IMR-90 (cell line): ENCODE measurements at regions not wholly inside any gene's neighbourhood (a gene's known extent, or its start where the extent isn't known, plus 50 kb on each side); places are given as distances from the start of the nearest gene placed in this dataset.

Source experiments
- ATAC-seq: fragments of 200-7000 bp; cut with Tn5 transposase; 2 replicates; pipeline ENCODE4 v1.9.1; 2020; ENCODE audit warnings: low read depth, mild to moderate bottlenecking, moderate library complexity
- BruUV-seq: library from RNA; stranded (reverse); fragments of 400-500 nt; replicated peaks from 2 replicates; lab custom pipeline; 2021; lab: Mats Ljungman, UMichigan
- CTCF ChIA-PET: fragments of 300-600 bp; formaldehyde crosslinking; extraction: SDS; loops from one replicate; lab custom pipeline; 2021; ENCODE audit warnings: antibody characterized with exemption; lab: Yijun Ruan, JAX
- POLR2A ChIA-PET: fragments of 300-600 bp; sonication (Branson Sonifier 250); formaldehyde crosslinking; loops from one replicate; lab custom pipeline; 2022; ENCODE audit warnings: antibody characterized with exemption; ENCODE audit not compliant: unreplicated experiment; lab: Charles Lee
- DNase-seq: peaks from one replicate; pipeline ENCODE4 v3.0.0; 2013
- H2AFZ ChIP-seq: replicated peaks from 2 replicates; pipeline ENCODE3; 2013; ENCODE audit warnings: low read length, mild to moderate bottlenecking; ENCODE audit not compliant: poor library complexity
- H2AK5ac ChIP-seq: 2 replicates; pipeline ENCODE4 v1.6.1; 2013; ENCODE audit warnings: low read depth, low read length, inconsistent platforms
- H2AK9ac ChIP-seq: replicated peaks from 2 replicates; pipeline ENCODE3; 2013; ENCODE audit warnings: mild to moderate bottlenecking, low read depth, low read length, moderate library complexity; ENCODE audit not compliant: poor library complexity
- H2BK120ac ChIP-seq: 2 replicates; pipeline ENCODE4 v1.6.1; 2013; ENCODE audit warnings: low read depth, low read length, inconsistent platforms
- H2BK15ac ChIP-seq: 3 replicates; pipeline ENCODE4 v1.6.1; 2013; ENCODE audit warnings: low read depth, low read length, inconsistent platforms
- H2BK20ac ChIP-seq: 2 replicates; pipeline ENCODE4 v1.6.1; 2013; ENCODE audit warnings: low read depth, mild to moderate bottlenecking, inconsistent platforms, low read length, moderate library complexity
- H2BK5ac ChIP-seq: 2 replicates; pipeline ENCODE4 v1.6.1; 2013; ENCODE audit warnings: mild to moderate bottlenecking, low read depth, low read length, inconsistent platforms; ENCODE audit not compliant: poor library complexity, severe bottlenecking
- H3K14ac ChIP-seq: replicated peaks from 2 replicates; pipeline ENCODE4 v1.6.1; 2013; ENCODE audit warnings: low read depth, low read length, inconsistent platforms
- H3K18ac ChIP-seq: 2 replicates; pipeline ENCODE4 v1.6.1; 2013; ENCODE audit warnings: low read depth, low read length, control low read depth
- H3K23ac ChIP-seq: 2 replicates; pipeline ENCODE4 v1.6.1; 2013; ENCODE audit warnings: low read depth, low read length, inconsistent platforms
- H3K27ac ChIP-seq: 2 replicates; pipeline ENCODE4 v1.5.1; 2013; ENCODE audit warnings: mild to moderate bottlenecking, control low read depth, low read length; ENCODE audit not compliant: insufficient read depth
- H3K27me3 ChIP-seq: 2 replicates; pipeline ENCODE4 v1.6.1; 2013; ENCODE audit warnings: low read length; ENCODE audit not compliant: control insufficient read depth, insufficient read depth
- H3K36me3 ChIP-seq: 2 replicates; pipeline ENCODE4 v1.6.1; 2013; ENCODE audit warnings: low read length, mixed read lengths; ENCODE audit not compliant: control insufficient read depth, insufficient read depth
- H3K4ac ChIP-seq: 2 replicates; pipeline ENCODE4 v1.6.1; 2013; ENCODE audit warnings: low read depth, low read length, inconsistent platforms
- H3K4me1 ChIP-seq: 2 replicates; pipeline ENCODE4 v1.6.1; 2013; ENCODE audit warnings: low read length, mixed read lengths; ENCODE audit not compliant: control insufficient read depth, insufficient read depth
- H3K4me2 ChIP-seq: 2 replicates; pipeline ENCODE4 v1.6.1; 2013; ENCODE audit warnings: low read depth, mild to moderate bottlenecking, control low read depth, low read length, moderate library complexity
- H3K4me3 ChIP-seq: 2 replicates; pipeline ENCODE4 v1.5.1; 2013; ENCODE audit warnings: low read depth, mild to moderate bottlenecking, control low read depth, low read length, moderate library complexity; ENCODE audit not compliant: insufficient read depth
- H3K56ac ChIP-seq: 2 replicates; pipeline ENCODE4 v1.6.1; 2013; ENCODE audit warnings: low read length, inconsistent platforms; ENCODE audit not compliant: insufficient read depth; ENCODE audit errors: extremely low read depth
- H3K79me1 ChIP-seq, 2 experiments: 2 replicates each; pipeline ENCODE4 v1.6.1; 2013; ENCODE audit warnings: low read length in 2 of 2, inconsistent platforms in 1 of 2, low read depth in 1 of 2
- H3K9ac ChIP-seq: 2 replicates; pipeline ENCODE4 v1.6.1; 2013; ENCODE audit warnings: low read depth, low read length, control low read depth
- H3K9me1 ChIP-seq: 2 replicates; pipeline ENCODE4 v1.6.1; 2013; ENCODE audit warnings: low read length, inconsistent platforms; ENCODE audit not compliant: insufficient read depth
- H3K9me3 ChIP-seq: 2 replicates; pipeline ENCODE4 v1.6.1; 2013; ENCODE audit warnings: low read length; ENCODE audit not compliant: control insufficient read depth, insufficient read depth
- H4K20me1 ChIP-seq: 2 replicates; pipeline ENCODE4 v1.6.1; 2013; ENCODE audit warnings: low read length, inconsistent platforms; ENCODE audit not compliant: insufficient read depth
- H4K5ac ChIP-seq: 2 replicates; pipeline ENCODE4 v1.6.1; 2013; ENCODE audit warnings: mild to moderate bottlenecking, low read depth, low read length, control low read depth
- H4K8ac ChIP-seq, 2 experiments: 2 replicates each; pipeline ENCODE4 v1.6.1; 2013; ENCODE audit warnings: low read depth in 2 of 2, low read length in 2 of 2, control low read depth in 1 of 2, inconsistent platforms in 1 of 2
- H4K91ac ChIP-seq: 2 replicates; pipeline ENCODE4 v1.6.1; 2013; ENCODE audit warnings: low read depth, low read length, inconsistent platforms; ENCODE audit not compliant: insufficient read depth
- BHLHE40 ChIP-seq: fragments of 150-350 bp; IDR thresholded peaks from 2 replicates; pipeline ENCODE4 v1.6.1; 2016; ENCODE audit warnings: mild to moderate bottlenecking, low read depth, low read length
- CEBPB ChIP-seq: IDR thresholded peaks from 2 replicates; pipeline ENCODE4 v1.6.1; 2012; ENCODE audit warnings: low read depth, low read length, improper control_type of control experiment
- CHD1 ChIP-seq: IDR thresholded peaks from 2 replicates; pipeline ENCODE4 v1.6.1; 2012; ENCODE audit warnings: low read depth, low read length, improper control_type of control experiment
- CTCF ChIP-seq: conservative IDR thresholded peaks from 2 replicates; pipeline ENCODE4 v1.5.1; 2012; ENCODE audit warnings: mild to moderate bottlenecking, low read depth, low read length, improper control_type of control experiment
- FOS ChIP-seq: fragments of 150-350 bp; IDR thresholded peaks from 2 replicates; pipeline ENCODE4 v1.6.1; 2016; ENCODE audit warnings: low read depth, low read length
- MXI1 ChIP-seq: IDR thresholded peaks from 2 replicates; pipeline ENCODE4 v1.6.1; 2012; ENCODE audit warnings: low read depth, mild to moderate bottlenecking, low read length, moderate library complexity, borderline replicate concordance
- POLR2A ChIP-seq: IDR thresholded peaks from 2 replicates; pipeline ENCODE4 v1.6.1; 2012; ENCODE audit warnings: mild to moderate bottlenecking, low read depth, low read length
- RCOR1 ChIP-seq: IDR thresholded peaks from 2 replicates; pipeline ENCODE4 v1.6.1; 2012; ENCODE audit warnings: mild to moderate bottlenecking, low read length, improper control_type of control experiment; ENCODE audit not compliant: insufficient replicate concordance
- USF2 ChIP-seq: fragments of 150-350 bp; IDR thresholded peaks from 2 replicates; pipeline ENCODE4 v1.6.1; 2017; ENCODE audit warnings: mild to moderate bottlenecking, antibody characterized with exemption, low read length, low read depth
- WGBS, 2 experiments: methylation state at CpG; one replicate each; pipeline versions ENCODE4 v1.1.5 to v1.1.7; 2013; ENCODE audit warnings: missing lambda C conversion rate in 2 of 2; ENCODE audit not compliant: insufficient read length in 1 of 2; ENCODE audit errors: extremely low coverage in 2 of 2; 5-methylcytosine and 5-hydroxymethylcytosine counted together
- dilution Hi-C: fragments of 300-500 bp; cut with HindIII; formaldehyde crosslinking; loops from one replicate; pipeline ENCODE4 v1.14.3; 2018; ENCODE audit warnings: low sequenced_read_pairs; ENCODE audit not compliant: unreplicated experiment
- in situ Hi-C: fragments of 300-500 bp; cut with MboI; formaldehyde crosslinking; loops from 3 replicates; pipeline ENCODE4 v1.14.3; 2019; ENCODE audit warnings: low sequenced_read_pairs, inconsistent platforms, mixed read lengths
- intact Hi-C: fragments of 100-400 bp; cut with micrococcal nuclease; formaldehyde crosslinking; loops from 2 replicates; pipeline ENCODE4 v1.10.0; 2022

- Histone ChIP-seq H2BK15ac (no peak overlapping the region), H4K91ac (no peak overlapping the region), H3K79me1 (no peaks in the 10 kb centered on the region), H4K8ac (no peak overlapping the region), H4K5ac (no peak overlapping the region), H4K20me1 (no peaks in the 10 kb centered on the region), H3K27ac (no peak overlapping the region), H3K4me1 (no peaks in the 10 kb centered on the region), H3K23ac (no peak overlapping the region), H3K4me2 (no peak overlapping the region), H3K27me3 (peaks cover 15% of the 10 kb centered on the region), H3K56ac (no peak overlapping the region), H2AK9ac (no peak overlapping the region), H2AK5ac (no peak overlapping the region), H2BK5ac (no peak overlapping the region), H2BK20ac (no peak overlapping the region), H3K9me1 (no peaks in the 10 kb centered on the region), H2BK120ac (no peak overlapping the region), H3K4me3 (no peak overlapping the region), H3K9me3 (no peaks in the 10 kb centered on the region), H3K18ac (no peak overlapping the region), H3K36me3 (no peaks in the 10 kb centered on the region), H2AFZ (no peak overlapping the region), H3K9ac (no peak overlapping the region), H3K14ac (no peak overlapping the region), H3K4ac (no peak overlapping the region)
- ATAC-seq (no peak), DNase-seq (no peak)
- ChIA-PET POLR2A (no interaction called here), CTCF (no interaction called here)
- no peak for TF ChIP-seq BHLHE40
- no peak for TF ChIP-seq POLR2A
- no peak for TF ChIP-seq CEBPB
- no peak for TF ChIP-seq CTCF
- TF ChIP-seq CHD1: no peak
- no peak for TF ChIP-seq MXI1
- no peak for TF ChIP-seq FOS
- no peak for TF ChIP-seq USF2
- TF ChIP-seq RCOR1: no peak
- in situ Hi-C loops (loop anchor here (25.0 kb wide), 1 partner anchor 781 kb away; no protein-coding TSS in a partner anchor), dilution Hi-C loops (no loop called here), intact Hi-C loops (no loop called here)
- WGBS, 2 experiments: 37% methylated on average over 5 of the region's 9 CpGs; no CpG with 5 or more reads in 1 of the 2 experiments
- BruUV-seq: no TSS peak
These were observed 217.2 kb upstream of the IGF1R start for GRCh38 chr15:98431171-98431570.
